ENCODE measurements at regions not wholly inside any gene's neighbourhood (a gene's known extent, or its start where the extent isn't known, plus 50 kb on each side); places are given as distances from the start of the nearest gene placed in this dataset.

DNA sequence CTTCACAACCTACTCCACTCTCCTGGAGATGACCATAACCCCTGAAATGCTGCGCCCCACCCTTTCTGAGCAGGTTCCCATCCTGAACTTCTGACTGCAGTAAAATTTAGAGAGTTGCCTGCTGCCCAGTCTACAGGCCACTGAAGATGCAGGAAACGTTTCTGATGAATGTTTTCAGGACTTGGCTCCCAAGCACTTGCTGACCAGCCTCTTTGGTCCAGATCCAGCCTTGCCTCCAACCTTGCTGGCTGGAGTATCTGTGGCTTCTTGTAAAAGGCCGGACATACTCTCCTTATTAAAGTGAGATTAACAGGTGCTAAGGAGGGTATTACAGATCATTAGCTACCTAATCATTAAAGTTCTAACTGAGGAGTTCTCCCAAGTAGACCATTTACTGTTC, 70.3 kb upstream of the STXBP6 start:
- Mint-ChIP-seq H3K36me3 (no peaks in the 10 kb centered on the region), H3K9me3 (no peaks in the 10 kb centered on the region), H3K4me3 (no peak overlapping the region), H3K27me3 (ENCODE audit: low read depth in 2 of 2) (peaks cover 8 to 20% of the 10 kb centered on the region in 2 donors), H3K27ac (no peak overlapping the region), H3K4me1 (no peaks in the 10 kb centered on the region)
- intact Hi-C loops (cut with micrococcal nuclease) = no loop called here
- no peak for DNase-seq
- TF ChIP-seq, protein P1, sequence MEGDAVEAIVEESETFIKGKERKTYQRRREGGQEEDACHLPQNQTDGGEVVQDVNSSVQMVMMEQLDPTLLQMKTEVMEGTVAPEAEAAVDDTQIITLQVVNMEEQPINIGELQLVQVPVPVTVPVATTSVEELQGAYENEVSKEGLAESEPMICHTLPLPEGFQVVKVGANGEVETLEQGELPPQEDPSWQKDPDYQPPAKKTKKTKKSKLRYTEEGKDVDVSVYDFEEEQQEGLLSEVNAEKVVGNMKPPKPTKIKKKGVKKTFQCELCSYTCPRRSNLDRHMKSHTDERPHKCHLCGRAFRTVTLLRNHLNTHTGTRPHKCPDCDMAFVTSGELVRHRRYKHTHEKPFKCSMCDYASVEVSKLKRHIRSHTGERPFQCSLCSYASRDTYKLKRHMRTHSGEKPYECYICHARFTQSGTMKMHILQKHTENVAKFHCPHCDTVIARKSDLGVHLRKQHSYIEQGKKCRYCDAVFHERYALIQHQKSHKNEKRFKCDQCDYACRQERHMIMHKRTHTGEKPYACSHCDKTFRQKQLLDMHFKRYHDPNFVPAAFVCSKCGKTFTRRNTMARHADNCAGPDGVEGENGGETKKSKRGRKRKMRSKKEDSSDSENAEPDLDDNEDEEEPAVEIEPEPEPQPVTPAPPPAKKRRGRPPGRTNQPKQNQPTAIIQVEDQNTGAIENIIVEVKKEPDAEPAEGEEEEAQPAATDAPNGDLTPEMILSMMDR (IDR thresholded peaks at IDR 0.05) = no peak
- Histone ChIP-seq H3K4me3 (ENCODE audit: low read length) (no peak overlapping the region), H3K4me1 (ENCODE audit: control insufficient read depth, insufficient read depth, low read length) (no peaks in the 10 kb centered on the region), H3K27ac (ENCODE audit: low read length) (no peak overlapping the region), H3K36me3 (ENCODE audit: control insufficient read depth, insufficient read depth, low read length) (no peaks in the 10 kb centered on the region), H3K27me3 (ENCODE audit: control insufficient read depth, insufficient read depth, low read length) (peaks cover 2% of the 10 kb centered on the region), H3K9me3 (ENCODE audit: control insufficient read depth, insufficient read depth, low read length) (no peaks in the 10 kb centered on the region)
- no peak for ATAC-seq
- WGBS (ENCODE audit: insufficient coverage) = 76% methylated on average over 3 of the region's 3 CpGs

DNA sequence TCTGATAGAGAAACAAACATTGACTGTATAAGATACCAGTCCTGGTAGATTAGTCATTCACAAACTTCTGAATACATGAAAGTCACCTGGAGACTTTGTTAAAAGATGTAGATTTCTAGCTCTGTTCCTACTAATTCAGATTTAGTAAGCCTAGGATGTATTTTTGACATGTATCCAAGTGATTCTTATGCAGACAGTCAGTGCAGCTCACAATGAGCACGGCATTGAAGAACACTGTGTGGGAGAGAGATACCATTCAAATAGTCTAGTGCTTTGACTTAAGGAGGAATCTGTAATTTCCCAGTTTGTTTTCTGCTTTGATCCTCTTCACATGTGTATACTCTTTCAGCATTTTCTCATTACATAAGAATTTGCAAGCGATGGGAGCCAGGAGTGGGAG, 68.7 kb upstream of the STXBP6 start:
- Histone ChIP-seq H3K27me3 (ENCODE audit: control insufficient read depth, insufficient read depth, low read length) (peaks cover 2% of the 10 kb centered on the region), H3K27ac (ENCODE audit: low read length) (no peak overlapping the region), H3K36me3 (ENCODE audit: control insufficient read depth, insufficient read depth, low read length) (no peaks in the 10 kb centered on the region), H3K4me1 (ENCODE audit: control insufficient read depth, insufficient read depth, low read length) (no peaks in the 10 kb centered on the region), H3K9me3 (ENCODE audit: control insufficient read depth, insufficient read depth, low read length) (no peaks in the 10 kb centered on the region), H3K4me3 (ENCODE audit: low read length) (no peak overlapping the region)
- H3K27ac Mint-ChIP-seq = no peak overlapping the region
- DNase-seq (no peak), ATAC-seq (peak in 1 of 3 donors; percentile 14)
- no peak overlapping the region for H3K4me3 Mint-ChIP-seq
- no peaks in the 10 kb centered on the region for H3K36me3 Mint-ChIP-seq
- peaks cover 0 to 2% of the 10 kb centered on the region in 2 donors for H3K9me3 Mint-ChIP-seq
- H3K4me1 Mint-ChIP-seq = no peaks in the 10 kb centered on the region
- H3K27me3 Mint-ChIP-seq (ENCODE audit: low read depth in 2 of 2) = peaks cover 17 to 36% of the 10 kb centered on the region in 2 donors
- TF ChIP-seq, protein P1 (IDR thresholded peaks at IDR 0.05) = no peak
- intact Hi-C loops (cut with micrococcal nuclease) = no loop called here
- WGBS (ENCODE audit: insufficient coverage) = 100% methylated on average over 2 of the region's 2 CpGs

DNA sequence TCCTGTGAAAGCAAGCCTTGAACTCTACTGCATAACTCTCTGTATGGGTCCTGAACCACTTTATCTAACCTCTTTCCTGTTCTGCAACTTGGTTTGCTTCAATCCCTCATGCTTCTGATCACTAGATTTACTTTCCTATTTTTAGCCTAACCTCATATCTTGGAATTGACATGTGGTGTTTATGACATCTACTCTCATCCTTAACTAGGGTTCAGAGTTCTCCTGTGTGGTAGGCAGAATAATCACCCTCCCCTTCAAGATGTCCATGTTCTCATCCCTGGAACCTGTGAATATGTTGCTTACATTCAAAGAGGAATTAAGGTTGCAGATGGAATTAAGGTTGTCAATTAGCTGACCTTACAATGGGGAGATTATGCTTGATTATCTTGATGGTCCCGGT, 67.4 kb upstream of the STXBP6 start:
- no peaks in the 10 kb centered on the region for H3K36me3 ChIP-seq (ENCODE audit: control insufficient read depth, insufficient read depth, low read length)
- H3K27me3 Mint-ChIP-seq (ENCODE audit: low read depth in 2 of 2) = peaks cover 21 to 44% of the 10 kb centered on the region in 2 donors
- TF ChIP-seq, protein P1 (IDR thresholded peaks at IDR 0.05) = no peak
- WGBS (ENCODE audit: insufficient coverage) = 95% methylated on average over 1 of the region's 1 CpG
- intact Hi-C loops (cut with micrococcal nuclease) = no loop called here
- H3K36me3 Mint-ChIP-seq = no peaks in the 10 kb centered on the region
- peaks cover 2% of the 10 kb centered on the region for H3K27me3 ChIP-seq (ENCODE audit: control insufficient read depth, insufficient read depth, low read length)
- no peak overlapping the region for H3K4me3 Mint-ChIP-seq
- H3K27ac ChIP-seq (ENCODE audit: low read length) = no peak overlapping the region
- DNase-seq (no peak), ATAC-seq (no peak)
- no peaks in the 10 kb centered on the region for H3K9me3 ChIP-seq (ENCODE audit: control insufficient read depth, insufficient read depth, low read length)
- no peak overlapping the region for H3K27ac Mint-ChIP-seq
- H3K4me3 ChIP-seq (ENCODE audit: low read length) = no peak overlapping the region
- no peaks in the 10 kb centered on the region for H3K4me1 Mint-ChIP-seq
- no peaks in the 10 kb centered on the region for H3K4me1 ChIP-seq (ENCODE audit: control insufficient read depth, insufficient read depth, low read length)
- H3K9me3 Mint-ChIP-seq = peaks cover 0 to 2% of the 10 kb centered on the region in 2 donors

DNA sequence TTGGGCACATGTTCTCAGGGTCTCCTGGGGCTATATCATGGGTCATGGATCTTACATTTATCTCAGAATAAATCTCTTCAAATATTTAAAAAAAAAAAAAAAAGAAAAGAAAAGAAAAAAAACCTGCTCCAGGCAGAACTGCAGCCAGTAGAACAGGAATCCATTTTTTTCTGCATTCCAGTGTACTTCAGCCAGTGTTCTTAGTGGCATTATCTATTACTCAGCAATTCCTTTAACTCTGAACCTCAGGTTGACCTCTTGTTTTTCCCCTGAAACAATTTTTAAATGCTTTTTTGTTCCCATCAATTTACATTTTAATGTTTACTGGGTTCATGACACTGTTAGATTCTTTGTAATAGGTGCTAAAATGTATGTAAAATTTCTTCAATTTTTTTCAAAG, 66.7 kb upstream of the STXBP6 start:
- Mint-ChIP-seq H3K36me3 (no peaks in the 10 kb centered on the region), H3K27me3 (ENCODE audit: low read depth in 2 of 2) (peaks cover 21 to 46% of the 10 kb centered on the region in 2 donors), H3K4me1 (no peaks in the 10 kb centered on the region), H3K9me3 (peaks cover 0 to 2% of the 10 kb centered on the region in 2 donors), H3K4me3 (no peak overlapping the region), H3K27ac (no peak overlapping the region)
- TF ChIP-seq, protein P1 (IDR thresholded peaks at IDR 0.05) = no peak
- Histone ChIP-seq H3K27me3 (ENCODE audit: control insufficient read depth, insufficient read depth, low read length) (no peaks in the 10 kb centered on the region), H3K9me3 (ENCODE audit: control insufficient read depth, insufficient read depth, low read length) (no peaks in the 10 kb centered on the region), H3K36me3 (ENCODE audit: control insufficient read depth, insufficient read depth, low read length) (no peaks in the 10 kb centered on the region), H3K4me1 (ENCODE audit: control insufficient read depth, insufficient read depth, low read length) (no peaks in the 10 kb centered on the region), H3K27ac (ENCODE audit: low read length) (no peak overlapping the region), H3K4me3 (ENCODE audit: low read length) (no peak overlapping the region)
- DNase-seq (no peak), ATAC-seq (no peak)
- intact Hi-C loops (cut with micrococcal nuclease) = no loop called here

Measured in natural killer cell (primary cell).